ENCODE measurements at regions not wholly inside any gene's neighbourhood (a gene's known extent, or its start where the extent isn't known, plus 50 kb on each side); places are given as distances from the start of the nearest gene placed in this dataset.

DNA sequence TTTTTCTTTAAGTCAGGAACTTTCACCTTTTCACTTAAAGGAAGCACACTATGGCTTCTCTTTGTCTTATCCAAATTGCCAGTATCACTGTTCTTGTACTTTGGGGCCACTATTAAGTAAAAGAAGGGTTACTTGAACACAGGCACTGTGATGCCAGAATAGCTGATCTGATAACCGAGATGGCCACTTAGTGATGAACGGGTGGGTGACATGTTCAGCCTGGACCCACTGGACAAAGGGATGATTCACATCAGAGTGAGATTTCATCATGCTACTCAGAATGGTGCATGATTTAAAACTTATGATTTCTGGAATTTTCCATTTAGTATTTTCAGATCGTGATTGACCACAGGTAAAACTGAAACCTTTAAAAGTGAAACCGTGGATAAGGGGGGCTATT lies 252.6 kb downstream of the KLF13 start:
- ATAC-seq (ENCODE audit: low read depth) (no peak), DNase-seq (no peak)
- H3K4me1 Mint-ChIP-seq: no peaks in the 10 kb centered on the region
- no peak overlapping the region for H3K4me3 Mint-ChIP-seq
- peaks cover 11% of the 10 kb centered on the region for H3K27me3 Mint-ChIP-seq
- peaks cover 14% of the 10 kb centered on the region for H3K9me3 Mint-ChIP-seq
- H3K27ac Mint-ChIP-seq: no peak overlapping the region
- no peaks in the 10 kb centered on the region for H3K36me3 Mint-ChIP-seq
- POLR2A ChIA-PET: no interaction called here

DNA sequence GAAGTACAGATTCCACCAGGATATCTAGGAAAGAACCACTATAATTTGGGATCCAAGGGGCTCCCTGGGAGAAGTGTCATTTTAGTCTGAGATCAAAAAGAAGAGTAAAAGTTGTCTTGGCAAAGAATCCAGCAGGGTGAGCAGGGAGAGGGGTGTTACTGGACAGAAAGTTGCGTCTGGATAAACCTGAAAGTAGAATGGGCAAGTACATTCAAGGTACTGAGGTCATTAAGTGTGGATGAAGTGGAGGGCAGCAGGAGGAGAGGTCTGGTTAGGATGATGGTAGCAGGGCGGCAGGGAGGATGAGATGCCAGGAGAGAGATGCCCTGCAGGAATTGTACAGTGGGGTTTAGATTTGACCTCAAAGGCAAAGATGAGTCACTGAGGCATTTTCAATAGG lies 253.3 kb downstream of the KLF13 start:
- ATAC-seq (ENCODE audit: low read depth) (no peak), DNase-seq (no peak)
- H3K4me1 Mint-ChIP-seq: no peaks in the 10 kb centered on the region
- no peak overlapping the region for H3K4me3 Mint-ChIP-seq
- POLR2A ChIA-PET: no interaction called here
- H3K9me3 Mint-ChIP-seq: peaks cover 17% of the 10 kb centered on the region
- H3K27me3 Mint-ChIP-seq: peaks cover 11% of the 10 kb centered on the region
- H3K36me3 Mint-ChIP-seq: no peaks in the 10 kb centered on the region
- H3K27ac Mint-ChIP-seq: no peak overlapping the region

DNA sequence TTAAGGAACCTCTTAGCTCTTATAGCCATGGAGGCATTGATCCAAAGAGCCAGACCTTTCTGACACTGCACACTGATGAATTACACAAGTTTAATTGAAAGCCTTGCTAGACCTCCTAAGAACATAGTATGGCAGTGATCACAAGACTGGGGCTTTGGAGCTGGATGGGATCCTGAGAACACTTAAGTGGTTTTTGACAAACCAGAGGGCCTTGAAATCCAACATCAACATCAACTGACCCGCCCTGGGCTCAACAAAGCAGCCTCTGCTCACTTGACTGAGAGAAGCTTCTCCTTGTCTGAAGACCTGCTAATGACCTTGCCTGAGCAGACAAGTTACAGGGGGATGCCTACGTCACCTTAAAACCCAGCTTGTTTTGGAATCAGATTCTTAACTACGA lies 257.6 kb downstream of the KLF13 start:
- H3K36me3 Mint-ChIP-seq: no peaks in the 10 kb centered on the region
- DNase-seq: no peak
- no peak overlapping the region for H3K27ac Mint-ChIP-seq
- POLR2A ChIA-PET: no interaction called here
- peaks cover 17% of the 10 kb centered on the region for H3K9me3 Mint-ChIP-seq
- no peaks in the 10 kb centered on the region for H3K4me1 Mint-ChIP-seq
- ATAC-seq (ENCODE audit: low read depth): no peak
- H3K4me3 Mint-ChIP-seq: no peak overlapping the region
- peaks cover 8% of the 10 kb centered on the region for H3K27me3 Mint-ChIP-seq

DNA sequence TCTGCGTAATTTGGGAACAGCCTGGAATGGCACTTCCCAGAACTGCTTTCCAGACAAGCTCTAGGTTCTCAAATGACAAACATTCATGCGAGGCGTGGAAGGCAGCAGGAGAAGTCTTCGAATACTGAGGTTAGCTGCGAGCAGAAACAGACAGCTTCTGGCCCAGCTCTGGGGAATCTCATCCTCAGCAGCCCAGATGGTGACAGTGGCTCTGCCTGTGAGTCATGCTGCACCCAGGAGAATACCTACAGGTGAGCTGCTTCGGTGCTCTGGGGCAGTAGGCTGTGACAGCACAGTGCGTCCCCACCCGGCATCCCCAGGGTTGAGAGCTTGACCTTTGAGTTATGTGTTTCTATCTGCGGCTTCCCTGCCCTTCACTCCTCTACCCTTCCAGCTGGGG lies 258.6 kb downstream of the KLF13 start:
- H3K4me3 Mint-ChIP-seq: no peak overlapping the region
- peaks cover 8% of the 10 kb centered on the region for H3K27me3 Mint-ChIP-seq
- no peak for ATAC-seq (ENCODE audit: low read depth)
- no peak overlapping the region for H3K27ac Mint-ChIP-seq
- POLR2A ChIA-PET: no interaction called here
- H3K9me3 Mint-ChIP-seq: peaks cover 12% of the 10 kb centered on the region
- no peak for DNase-seq
- H3K4me1 Mint-ChIP-seq: no peaks in the 10 kb centered on the region
- no peaks in the 10 kb centered on the region for H3K36me3 Mint-ChIP-seq

DNA sequence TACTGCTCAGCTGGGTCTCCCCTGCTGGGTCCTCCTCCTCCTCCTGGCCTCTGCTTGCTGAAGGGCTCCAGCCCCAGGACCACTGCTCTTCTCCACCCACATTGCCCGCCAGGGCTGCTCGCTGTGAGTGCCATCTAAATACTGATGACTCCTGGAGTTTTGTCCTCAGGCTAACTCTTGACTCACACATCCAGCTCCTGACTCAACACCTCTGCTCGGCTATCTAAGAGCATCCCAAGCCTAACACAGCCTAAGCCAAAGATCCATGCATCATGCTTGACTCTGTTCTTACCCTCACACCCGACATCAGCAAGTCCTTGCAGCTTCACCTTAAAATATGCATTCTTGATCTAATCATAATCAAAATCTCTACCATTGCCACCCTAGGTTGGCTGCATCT lies 260.2 kb downstream of the KLF13 start:
- Mint-ChIP-seq H3K27me3 (peaks cover 8% of the 10 kb centered on the region), H3K4me1 (no peaks in the 10 kb centered on the region), H3K27ac (no peak overlapping the region), H3K9me3 (peaks cover 11% of the 10 kb centered on the region), H3K36me3 (no peaks in the 10 kb centered on the region), H3K4me3 (no peak overlapping the region)
- POLR2A ChIA-PET: no interaction called here
- DNase-seq (no peak), ATAC-seq (ENCODE audit: low read depth) (no peak)

DNA sequence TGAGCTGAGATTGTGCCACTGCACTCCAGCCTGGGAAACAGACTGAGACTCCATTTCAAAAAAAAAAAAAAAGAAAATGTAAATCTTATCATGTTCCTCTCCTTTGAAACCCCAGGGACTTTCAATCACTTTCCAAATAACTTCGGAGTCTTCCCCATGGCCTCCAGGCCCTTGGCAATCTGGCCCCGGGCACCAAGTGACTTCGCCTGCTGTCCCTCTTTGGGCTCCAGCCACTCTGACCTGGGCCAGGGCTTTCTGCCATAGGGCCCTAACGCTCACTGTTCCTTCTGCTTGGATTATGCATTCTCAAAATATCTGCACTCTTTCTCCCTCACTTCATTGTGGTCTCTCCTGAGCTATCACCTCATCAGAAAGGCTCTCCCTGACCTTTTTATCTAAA lies 260.9 kb downstream of the KLF13 start:
- Mint-ChIP-seq H3K36me3 (no peaks in the 10 kb centered on the region), H3K4me1 (no peaks in the 10 kb centered on the region), H3K9me3 (peaks cover 6% of the 10 kb centered on the region), H3K27me3 (peaks cover 8% of the 10 kb centered on the region), H3K4me3 (no peak overlapping the region), H3K27ac (no peak overlapping the region)
- ATAC-seq (ENCODE audit: low read depth) (no peak), DNase-seq (no peak)
- POLR2A ChIA-PET: no interaction called here

DNA sequence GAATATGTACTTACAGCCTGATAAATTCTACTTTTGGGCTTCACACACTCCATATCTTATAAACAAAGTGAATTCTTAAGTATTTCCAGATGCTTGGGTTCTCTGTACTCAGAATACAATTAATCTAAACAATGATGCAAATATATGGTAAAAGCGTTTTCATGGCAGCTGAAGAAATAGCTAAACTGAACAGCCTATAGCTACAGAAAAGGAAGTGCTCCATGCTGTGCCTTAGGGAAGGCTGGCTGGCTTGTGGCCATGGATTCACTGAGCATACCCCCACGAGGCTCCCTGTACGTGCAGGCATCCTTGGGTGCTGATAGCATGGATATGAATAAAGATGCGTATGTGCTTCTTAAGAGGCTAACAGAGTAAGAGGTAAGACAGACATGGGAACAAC lies 264.0 kb downstream of the KLF13 start:
- Mint-ChIP-seq H3K36me3 (no peaks in the 10 kb centered on the region), H3K4me1 (no peaks in the 10 kb centered on the region), H3K27ac (no peak overlapping the region), H3K4me3 (no peak overlapping the region), H3K9me3 (no peaks in the 10 kb centered on the region), H3K27me3 (peaks cover 8% of the 10 kb centered on the region)
- ATAC-seq (ENCODE audit: low read depth) (no peak), DNase-seq (no peak)
- POLR2A ChIA-PET: no interaction called here

DNA sequence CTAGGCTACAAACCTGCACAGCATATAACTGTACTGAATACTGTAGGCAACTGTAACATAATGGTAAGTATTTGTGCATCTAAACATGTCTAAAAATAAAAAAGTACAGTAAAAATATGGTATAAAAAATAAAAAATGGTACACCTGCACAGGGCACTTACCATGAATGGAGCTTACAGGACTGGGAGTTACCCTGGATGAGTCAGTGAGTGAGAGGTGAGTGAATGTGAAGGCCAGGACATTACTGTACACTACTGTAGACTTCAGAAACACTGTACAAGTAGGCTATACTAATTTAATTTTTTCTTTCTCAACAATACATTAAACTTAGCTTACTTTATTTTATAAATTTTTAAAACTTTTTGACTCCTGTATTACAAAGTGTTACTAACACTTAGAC lies 265.3 kb downstream of the KLF13 start:
- no peak for DNase-seq
- Mint-ChIP-seq H3K9me3 (no peaks in the 10 kb centered on the region), H3K27ac (no peak overlapping the region), H3K27me3 (peaks cover 4% of the 10 kb centered on the region), H3K4me3 (no peak overlapping the region), H3K4me1 (no peaks in the 10 kb centered on the region), H3K36me3 (no peaks in the 10 kb centered on the region)
- no peak for ATAC-seq (ENCODE audit: low read depth)
- POLR2A ChIA-PET: no interaction called here

DNA sequence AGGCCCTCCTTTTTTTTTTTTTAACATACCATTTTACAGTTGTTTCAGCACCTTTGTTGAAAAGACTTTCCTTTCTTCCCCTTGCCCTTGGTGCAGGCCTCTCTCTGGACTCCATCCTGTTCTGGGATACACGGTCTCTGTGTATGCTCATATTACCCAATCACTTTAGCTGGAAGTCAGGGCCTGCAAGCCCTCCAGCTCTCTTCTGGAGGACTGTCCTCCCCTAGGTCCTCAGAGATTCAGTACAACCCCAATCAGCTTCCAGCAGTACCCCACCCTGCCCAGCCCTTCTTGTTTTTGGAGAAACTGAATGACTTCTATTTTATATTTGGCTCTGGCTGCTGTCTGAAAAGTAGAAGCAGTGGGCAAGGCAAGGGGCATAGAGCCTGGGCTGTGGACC lies 270.8 kb downstream of the KLF13 start:
- H3K9me3 Mint-ChIP-seq: no peaks in the 10 kb centered on the region
- no peak overlapping the region for H3K4me3 Mint-ChIP-seq
- no peak overlapping the region for H3K27ac Mint-ChIP-seq
- no peaks in the 10 kb centered on the region for H3K4me1 Mint-ChIP-seq
- ATAC-seq (ENCODE audit: low read depth) (no peak), DNase-seq (no peak)
- H3K27me3 Mint-ChIP-seq: peaks cover 8% of the 10 kb centered on the region
- POLR2A ChIA-PET: no interaction called here
- H3K36me3 Mint-ChIP-seq: no peaks in the 10 kb centered on the region

DNA sequence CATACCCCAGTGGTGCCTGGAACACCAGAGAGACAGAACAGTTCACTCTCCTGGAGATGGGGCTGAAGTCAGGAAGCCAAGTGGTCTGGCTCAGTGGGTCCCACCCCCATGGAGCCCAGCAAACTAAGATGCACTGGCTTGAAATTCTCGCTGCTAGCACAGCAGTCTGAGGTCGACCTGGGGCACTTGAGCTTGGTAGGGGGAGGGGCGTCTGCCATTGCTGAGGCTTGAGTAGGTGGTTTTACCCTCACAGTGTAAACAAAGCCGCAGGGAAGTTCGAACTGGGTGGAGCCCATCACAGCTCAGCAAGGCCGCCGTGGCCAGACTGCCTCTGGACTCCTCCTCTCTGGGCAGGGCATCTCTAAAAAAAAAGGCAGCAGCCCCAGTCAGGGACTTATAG lies 272.0 kb downstream of the KLF13 start:
- DNase-seq (no peak), ATAC-seq (ENCODE audit: low read depth) (no peak)
- Mint-ChIP-seq H3K4me1 (no peaks in the 10 kb centered on the region), H3K4me3 (no peak overlapping the region), H3K9me3 (peaks cover under 1% of the 10 kb centered on the region), H3K36me3 (no peaks in the 10 kb centered on the region), H3K27ac (no peak overlapping the region), H3K27me3 (peaks cover 10% of the 10 kb centered on the region)
- POLR2A ChIA-PET: no interaction called here

DNA sequence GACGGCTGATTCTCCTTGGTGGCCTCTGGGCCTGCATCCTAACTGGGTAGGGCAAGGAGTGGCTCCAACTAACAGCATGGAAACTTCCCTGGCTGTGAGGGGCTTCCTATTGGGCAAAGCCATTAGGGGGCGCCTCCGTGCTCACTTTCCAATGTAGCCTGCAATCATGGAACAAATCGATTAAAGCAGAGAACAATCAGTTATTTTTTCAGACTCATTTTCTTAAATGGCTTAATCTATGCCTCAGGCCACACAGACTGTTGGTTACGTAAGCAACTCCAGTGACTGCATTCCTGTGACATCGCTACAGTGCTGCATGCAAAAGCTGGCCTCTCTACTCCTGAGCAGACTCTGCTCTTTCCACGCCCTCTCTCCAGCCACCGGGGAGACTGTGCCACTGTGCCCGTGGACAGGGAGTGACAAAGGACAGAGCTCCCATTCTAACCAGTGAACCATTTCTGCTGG lies 278.9 kb downstream of the KLF13 start:
- POLR2A ChIA-PET: no interaction called here
- Mint-ChIP-seq H3K27ac (no peak overlapping the region), H3K4me1 (no peaks in the 10 kb centered on the region), H3K4me3 (no peak overlapping the region), H3K27me3 (peaks cover 11% of the 10 kb centered on the region), H3K36me3 (no peaks in the 10 kb centered on the region), H3K9me3 (peaks cover 2% of the 10 kb centered on the region)
- DNase-seq (no peak), ATAC-seq (ENCODE audit: low read depth) (no peak)

DNA sequence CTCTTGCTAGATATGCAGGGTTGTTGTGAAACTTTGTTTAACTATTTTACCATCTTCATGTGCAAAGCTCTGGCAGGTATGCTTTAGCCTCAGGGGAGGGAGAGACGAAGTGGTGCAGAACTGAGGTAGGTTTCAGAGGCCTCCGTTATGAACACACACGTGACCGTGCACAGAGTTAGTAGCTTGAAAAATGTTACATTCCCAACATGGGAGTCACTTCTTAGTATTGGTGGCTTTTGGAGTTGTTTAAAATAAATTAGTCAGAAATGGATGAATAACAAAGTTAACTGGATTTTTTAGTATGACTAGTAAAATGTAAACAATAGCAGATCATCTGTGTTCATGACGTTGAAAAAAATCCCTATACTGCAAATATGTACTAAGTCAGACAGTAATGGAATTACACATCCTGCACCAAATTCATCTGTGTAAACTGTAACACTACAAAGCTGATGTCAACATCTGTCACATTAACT lies 279.6 kb downstream of the KLF13 start:
- H3K9me3 Mint-ChIP-seq: peaks cover 2% of the 10 kb centered on the region
- no peak overlapping the region for H3K27ac Mint-ChIP-seq
- ATAC-seq (ENCODE audit: low read depth) (no peak), DNase-seq (no peak)
- no peaks in the 10 kb centered on the region for H3K4me1 Mint-ChIP-seq
- no peaks in the 10 kb centered on the region for H3K36me3 Mint-ChIP-seq
- H3K4me3 Mint-ChIP-seq: no peak overlapping the region
- H3K27me3 Mint-ChIP-seq: peaks cover 15% of the 10 kb centered on the region
- POLR2A ChIA-PET: no interaction called here

DNA sequence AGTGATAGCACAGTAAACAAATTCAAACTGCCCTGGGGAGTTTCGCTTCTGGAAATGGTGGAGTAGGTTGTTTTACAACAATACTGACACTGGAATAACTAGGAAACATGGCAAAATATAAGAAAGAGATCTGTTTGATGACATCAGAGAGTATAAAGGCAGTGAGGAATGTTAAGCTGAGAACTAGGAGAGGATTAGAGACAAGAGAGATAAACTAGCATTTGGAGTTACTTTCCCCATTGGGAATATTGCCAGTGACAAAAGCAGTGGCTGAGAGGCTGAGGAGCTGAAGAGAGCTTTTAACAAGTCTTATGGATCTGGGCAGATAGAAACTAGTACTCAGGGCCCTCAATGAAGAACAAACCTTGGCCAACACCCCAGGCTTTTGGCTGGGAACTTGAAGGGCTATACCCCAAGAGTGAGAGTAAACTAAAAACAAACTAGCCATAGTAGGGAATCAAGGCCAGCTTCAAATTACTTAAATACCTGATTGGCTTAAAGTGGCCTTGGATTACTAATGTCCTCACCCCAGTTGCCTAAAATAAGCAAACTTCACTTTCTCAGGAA lies 280.4 kb downstream of the KLF13 start:
- POLR2A ChIA-PET: no interaction called here
- Mint-ChIP-seq H3K27ac (no peak overlapping the region), H3K27me3 (peaks cover 13% of the 10 kb centered on the region), H3K4me1 (no peaks in the 10 kb centered on the region), H3K4me3 (no peak overlapping the region), H3K9me3 (peaks cover 2% of the 10 kb centered on the region), H3K36me3 (no peaks in the 10 kb centered on the region)
- ATAC-seq (ENCODE audit: low read depth) (no peak), DNase-seq (no peak)

DNA sequence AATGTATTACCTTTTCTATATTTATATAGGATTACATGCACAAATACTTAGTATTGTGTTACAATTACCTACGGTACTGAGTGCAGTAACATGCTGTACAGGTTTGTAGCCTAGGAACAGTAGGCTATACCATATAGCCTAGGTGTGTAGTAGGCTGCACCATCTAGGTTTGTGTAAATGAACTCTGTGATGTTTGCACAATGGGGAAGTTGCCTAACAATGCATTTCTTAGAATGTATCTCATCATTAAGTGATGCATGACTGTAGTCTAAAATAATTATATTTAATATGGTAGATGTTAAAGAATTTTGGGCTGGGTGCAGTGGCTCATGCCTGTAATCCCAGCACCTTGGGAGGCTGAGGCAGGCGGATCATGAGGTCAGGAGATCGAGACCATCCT lies 281.0 kb downstream of the KLF13 start:
- DNase-seq (no peak), ATAC-seq (ENCODE audit: low read depth) (no peak)
- no peaks in the 10 kb centered on the region for H3K36me3 Mint-ChIP-seq
- POLR2A ChIA-PET: no interaction called here
- H3K4me1 Mint-ChIP-seq: no peaks in the 10 kb centered on the region
- H3K9me3 Mint-ChIP-seq: peaks cover 2% of the 10 kb centered on the region
- peaks cover 13% of the 10 kb centered on the region for H3K27me3 Mint-ChIP-seq
- no peak overlapping the region for H3K4me3 Mint-ChIP-seq
- no peak overlapping the region for H3K27ac Mint-ChIP-seq

DNA sequence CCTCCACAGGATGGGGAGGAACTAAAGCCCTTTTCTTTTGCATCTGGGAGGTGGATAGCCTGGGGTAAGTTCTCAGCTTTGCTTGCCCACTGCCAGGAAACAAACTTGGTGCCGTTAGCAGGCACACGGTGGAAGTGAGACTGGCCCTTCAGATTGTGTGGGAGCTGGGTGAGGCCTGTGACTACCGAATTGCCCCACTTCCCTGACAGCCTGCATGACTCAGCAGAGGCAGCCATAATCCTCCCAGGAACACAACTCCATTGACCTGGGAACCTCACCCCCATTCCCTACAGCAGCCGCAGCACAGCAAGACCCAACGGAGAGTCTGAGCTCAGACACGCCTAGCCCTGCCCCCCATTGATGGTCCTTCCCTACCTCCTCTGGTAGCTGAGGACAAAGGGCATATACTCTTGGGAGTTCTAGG lies 282.6 kb downstream of the KLF13 start:
- POLR2A ChIA-PET: no interaction called here
- no peak for DNase-seq
- Mint-ChIP-seq H3K4me3 (no peak overlapping the region), H3K9me3 (no peaks in the 10 kb centered on the region), H3K4me1 (no peaks in the 10 kb centered on the region), H3K36me3 (no peaks in the 10 kb centered on the region), H3K27me3 (peaks cover 21% of the 10 kb centered on the region), H3K27ac (no peak overlapping the region)
- ATAC-seq (ENCODE audit: low read depth): no peak

Measured in activated naive CD8-positive, alpha-beta T cell treated with anti-CD3 and anti-CD28 coated beads, Interleukin-2, amount 10 ng/mL, durations not matched to agents 7 days and 5 days (primary cell).